Liver (tissue), 7 donors: ENCODE measurements at regions not wholly inside any gene's neighbourhood (a gene's known extent, or its start where the extent isn't known, plus 50 kb on each side); places are given as distances from the start of the nearest gene placed in this dataset.

Experiments
- DNase-seq: peaks from one replicate; pipeline ENCODE4 v3.0.0-alpha.2; 2017; ENCODE audit warnings: low spot score
- H3K27ac ChIP-seq, 2 donors: one replicate each; pipeline ENCODE4 v1.7.0; 2013; ENCODE audit warnings: inconsistent platforms in 2 of 2, low read length in 2 of 2, control low read depth in 1 of 2, low read depth in 1 of 2, mild to moderate bottlenecking in 1 of 2
- H3K27me3 ChIP-seq, 4 donors: one replicate each; pipeline versions ENCODE4 v1.6.1 to v1.7.0; 2013; ENCODE audit warnings: low read length in 3 of 4, inconsistent platforms in 1 of 4, mild to moderate bottlenecking in 1 of 4, moderate library complexity in 1 of 4; ENCODE audit not compliant: control insufficient read depth in 4 of 4, insufficient read depth in 4 of 4
- H3K36me3 ChIP-seq, 4 donors: one replicate each; pipeline versions ENCODE4 v1.6.1 to v1.7.0; 2013; ENCODE audit warnings: low read length in 3 of 4, mild to moderate bottlenecking in 3 of 4, low read depth in 1 of 4, moderate library complexity in 1 of 4; ENCODE audit not compliant: control insufficient read depth in 4 of 4, insufficient read depth in 3 of 4
- H3K4me1 ChIP-seq, 4 donors: one replicate each; pipeline versions ENCODE4 v1.6.1 to v1.7.0; 2013; ENCODE audit warnings: low read length in 3 of 4, mild to moderate bottlenecking in 3 of 4, moderate library complexity in 1 of 4; ENCODE audit not compliant: control insufficient read depth in 4 of 4, insufficient read depth in 4 of 4
- H3K4me3 ChIP-seq, 3 donors: one replicate each; pipeline versions ENCODE4 v1.6.1 to v1.7.0; 2013; ENCODE audit warnings: low read length in 3 of 3, control low read depth in 1 of 3, low read depth in 1 of 3, mild to moderate bottlenecking in 1 of 3
- H3K9ac ChIP-seq, 2 donors: one replicate each; pipeline ENCODE4 v1.7.0; 2013; ENCODE audit warnings: low read length in 2 of 2, mild to moderate bottlenecking in 2 of 2, moderate library complexity in 2 of 2, control low read depth in 1 of 2, low read depth in 1 of 2
- H3K9me3 ChIP-seq, 4 donors: one replicate each; pipeline versions ENCODE4 v1.6.1 to v1.7.0; 2013; ENCODE audit warnings: low read length in 3 of 4; ENCODE audit not compliant: control insufficient read depth in 4 of 4
- ATF3 ChIP-seq: IDR thresholded peaks from 2 replicates; pipeline ENCODE4 v1.6.1; 2016; ENCODE audit warnings: antibody characterized with exemption
- EGR1 ChIP-seq, 2 donors: IDR thresholded peaks; 2 replicates each; pipeline ENCODE4 v1.6.1; 2016 to 2018; ENCODE audit warnings: antibody characterized with exemption in 2 of 2, low read depth in 2 of 2
- FOXA1 ChIP-seq: IDR thresholded peaks from 2 replicates; pipeline ENCODE4 v1.6.1; 2016; ENCODE audit warnings: antibody characterized with exemption
- FOXA2 ChIP-seq: IDR thresholded peaks from 2 replicates; pipeline ENCODE4 v1.6.1; 2016; ENCODE audit warnings: antibody characterized with exemption
- GABPA ChIP-seq, 2 donors: IDR thresholded peaks in 1 of 2; conservative IDR thresholded peaks in 1 of 2; 2 replicates each; pipeline ENCODE4 v1.6.1; 2016; ENCODE audit warnings: antibody characterized with exemption in 2 of 2, mild to moderate bottlenecking in 1 of 2, moderate library complexity in 1 of 2
- HNF4A ChIP-seq, 2 donors: conservative IDR thresholded peaks; 2 replicates each; pipeline ENCODE4 v1.6.1; 2016; ENCODE audit warnings: antibody characterized with exemption in 2 of 2, mild to moderate bottlenecking in 2 of 2
- HNF4G ChIP-seq: IDR thresholded peaks from 2 replicates; pipeline ENCODE4 v1.6.1; 2016; ENCODE audit warnings: antibody characterized with exemption
- NR2F2 ChIP-seq: IDR thresholded peaks from 2 replicates; pipeline ENCODE4 v1.6.1; 2016; ENCODE audit warnings: antibody characterized with exemption
- RAD21 ChIP-seq, 2 donors: IDR thresholded peaks; 2 replicates each; pipeline ENCODE4 v1.6.1; 2016; ENCODE audit warnings: antibody characterized with exemption in 2 of 2, mild to moderate bottlenecking in 2 of 2
- REST ChIP-seq: IDR thresholded peaks from 2 replicates; pipeline ENCODE4 v1.6.1; 2016; ENCODE audit warnings: antibody characterized with exemption, mild to moderate bottlenecking
- RXRA ChIP-seq, 2 donors: IDR thresholded peaks; 2 replicates each; pipeline ENCODE4 v1.6.1; 2017 to 2018; ENCODE audit warnings: antibody characterized with exemption in 2 of 2, mild to moderate bottlenecking in 1 of 2
- SP1 ChIP-seq: IDR thresholded peaks from 2 replicates; pipeline ENCODE4 v1.6.1; 2018; ENCODE audit warnings: antibody characterized with exemption, mild to moderate bottlenecking
- TAF1 ChIP-seq: conservative IDR thresholded peaks from 2 replicates; pipeline ENCODE4 v1.6.1; 2016; ENCODE audit warnings: antibody characterized with exemption, mild to moderate bottlenecking
- YY1 ChIP-seq: IDR thresholded peaks from 2 replicates; pipeline ENCODE4 v1.6.1; 2016; ENCODE audit warnings: antibody characterized with exemption, mild to moderate bottlenecking
- WGBS: extraction: QIAGEN DNeasy Blood & Tissue Kit; methylation state at CpG from one replicate; pipeline ENCODE4 v1.1.7; 2013; 5-methylcytosine and 5-hydroxymethylcytosine counted together
- TF ChIP-seq, protein P1 (sequence below): IDR thresholded peaks from 2 replicates; pipeline ENCODE4 v1.6.1; 2016; ENCODE audit warnings: antibody characterized with exemption
- TF ChIP-seq, protein P2 (sequence below): IDR thresholded peaks from 2 replicates; pipeline ENCODE4 v1.6.1; 2016; ENCODE audit warnings: antibody characterized with exemption
- donor health status: healthy.
- donor health status: healthy.
- donor health status: healthy.
- donor health status: healthy.

GRCh38 chr2:122267947-122268346, 512.5 kb downstream of the TSN start:
- Histone ChIP-seq H3K9ac (no peak overlapping the region), H3K4me3 (no peak overlapping the region), H3K36me3 (no peaks in the 10 kb centered on the region), H3K4me1 (no peaks in the 10 kb centered on the region), H3K27me3 (no peaks in the 10 kb centered on the region), H3K27ac (no peak overlapping the region), H3K9me3 (no peaks in the 10 kb centered on the region)
- DNase-seq = no peak
- WGBS = 89% methylated on average over 5 of the region's 5 CpGs
- TF ChIP-seq GABPA (IDR thresholded peaks at IDR 0.05 in 1 of 2, conservative IDR thresholded peaks at IDR 0.05 in 1 of 2) (no peak), TAF1 (no peak), RAD21 (IDR thresholded peaks at IDR 0.05) (no peak), FOXA1 (no peak), FOXA2 (no peak), ATF3 (no peak), YY1 (no peak)

GRCh38 chr2:122273785-122274419, 518.5 kb downstream of the TSN start:
- H3K27me3 ChIP-seq = no peaks in the 10 kb centered on the region
- no peak overlapping the region for H3K9ac ChIP-seq
- no peak overlapping the region for H3K27ac ChIP-seq
- WGBS = 90% methylated on average over 13 of the region's 13 CpGs
- no peak for DNase-seq
- H3K4me3 ChIP-seq = no peak overlapping the region
- H3K36me3 ChIP-seq = no peaks in the 10 kb centered on the region
- H3K9me3 ChIP-seq = no peaks in the 10 kb centered on the region
- TF ChIP-seq REST (no peak), GABPA (IDR thresholded peaks at IDR 0.05 in 1 of 2, conservative IDR thresholded peaks at IDR 0.05 in 1 of 2) (no peak), EGR1 (IDR thresholded peaks at IDR 0.05; ENCODE audit: low read depth in 2 of 2) (no peak), HNF4A (conservative IDR thresholded peaks at IDR 0.05) (no peak), FOXA1 (no peak), RAD21 (IDR thresholded peaks at IDR 0.05) (no peak), ATF3 (no peak), RXRA (IDR thresholded peaks at IDR 0.05) (no peak), TAF1 (no peak), SP1 (no peak), NR2F2 (no peak), HNF4G (no peak)
- TF ChIP-seq, protein P1, sequence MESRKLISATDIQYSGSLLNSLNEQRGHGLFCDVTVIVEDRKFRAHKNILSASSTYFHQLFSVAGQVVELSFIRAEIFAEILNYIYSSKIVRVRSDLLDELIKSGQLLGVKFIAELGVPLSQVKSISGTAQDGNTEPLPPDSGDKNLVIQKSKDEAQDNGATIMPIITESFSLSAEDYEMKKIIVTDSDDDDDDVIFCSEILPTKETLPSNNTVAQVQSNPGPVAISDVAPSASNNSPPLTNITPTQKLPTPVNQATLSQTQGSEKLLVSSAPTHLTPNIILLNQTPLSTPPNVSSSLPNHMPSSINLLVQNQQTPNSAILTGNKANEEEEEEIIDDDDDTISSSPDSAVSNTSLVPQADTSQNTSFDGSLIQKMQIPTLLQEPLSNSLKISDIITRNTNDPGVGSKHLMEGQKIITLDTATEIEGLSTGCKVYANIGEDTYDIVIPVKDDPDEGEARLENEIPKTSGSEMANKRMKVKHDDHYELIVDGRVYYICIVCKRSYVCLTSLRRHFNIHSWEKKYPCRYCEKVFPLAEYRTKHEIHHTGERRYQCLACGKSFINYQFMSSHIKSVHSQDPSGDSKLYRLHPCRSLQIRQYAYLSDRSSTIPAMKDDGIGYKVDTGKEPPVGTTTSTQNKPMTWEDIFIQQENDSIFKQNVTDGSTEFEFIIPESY = no peak
- TF ChIP-seq, protein P2, sequence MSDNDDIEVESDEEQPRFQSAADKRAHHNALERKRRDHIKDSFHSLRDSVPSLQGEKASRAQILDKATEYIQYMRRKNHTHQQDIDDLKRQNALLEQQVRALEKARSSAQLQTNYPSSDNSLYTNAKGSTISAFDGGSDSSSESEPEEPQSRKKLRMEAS = no peak
- no peaks in the 10 kb centered on the region for H3K4me1 ChIP-seq
